ENCODE measurements at regions not wholly inside any gene's neighbourhood (a gene's known extent, or its start where the extent isn't known, plus 50 kb on each side); places are given as distances from the start of the nearest gene placed in this dataset.
A peak's percentile ranks its signal among the peaks of the same experiment; 100 is the strongest.

- TF ChIP-seq CTCF (IDR thresholded peaks at IDR 0.05 in 8 of 11, conservative IDR thresholded peaks at IDR 0.05 in 3 of 11), result no peak
- TF ChIP-seq POLR2AphosphoS5 (IDR thresholded peaks at IDR 0.05), result peak in 1 of 3 donors; percentile 21
- TF ChIP-seq POLR2A (IDR thresholded peaks at IDR 0.05), result no peak
Measured at GRCh38 chr20:53857723-53858236, 212.6 kb downstream of the BCAS1 start.

Data from spleen (tissue), 7 donors.